HepG2 (cell line): ENCODE measurements at regions not wholly inside any gene's neighbourhood (a gene's known extent, or its start where the extent isn't known, plus 50 kb on each side); places are given as distances from the start of the nearest gene placed in this dataset.

Experiments
- ATAC-seq: fragments of 200-7000 bp; cut with Tn5 transposase; 3 replicates; pipeline ENCODE4 v1.9.1; 2020; ENCODE audit warnings: mild to moderate bottlenecking, moderate library complexity
- BruUV-seq: library from RNA; stranded (reverse); fragments of 400-500 nt; replicated peaks from 2 replicates; lab custom pipeline; 2021; lab: Mats Ljungman, UMichigan
- CTCF ChIA-PET: fragments of 300-600 bp; formaldehyde crosslinking; extraction: SDS; loops from one replicate; lab custom pipeline; 2021; ENCODE audit warnings: low total read pairs, inconsistent platforms, low intra/inter-chr PET ratio; lab: Yijun Ruan, JAX
- POLR2A ChIA-PET: fragments of 350-600 bp; sonication (Branson Sonifier 250); formaldehyde crosslinking; loops from one replicate; lab custom pipeline; 2020; ENCODE audit warnings: antibody characterized with exemption, inconsistent platforms; lab: Yijun Ruan, JAX
- DNase-seq: peaks from one replicate; pipeline ENCODE4 v3.0.0-alpha.2; 2015; ENCODE audit warnings: low spot score
- FAIRE-seq: peaks from 3 replicates; lab custom pipeline; 2011; peaks lifted over from hg19 to GRCh38; lab: Jason Lieb, UNC
- H2AFZ ChIP-seq: one replicate; pipeline ENCODE4 v1.6.1; 2011; ENCODE audit warnings: low read length, inconsistent platforms
- H3K27ac ChIP-seq: fragments of 300-600 bp; 3 replicates; pipeline ENCODE4 v1.8.0; 2011; ENCODE audit warnings: mixed run types, mild to moderate bottlenecking, mixed read lengths, low read length, inconsistent platforms; ENCODE audit not compliant: insufficient read depth; ENCODE audit errors: extremely low read length
- H3K27me3 ChIP-seq, 2 experiments: fragments of 200-600 bp in 1 of 2; 2 replicates in 1 of 2; 3 replicates in 1 of 2; pipeline versions ENCODE4 v1.6.0 to v1.8.0; 2011; ENCODE audit warnings: low read length in 2 of 2, mild to moderate bottlenecking in 2 of 2, moderate library complexity in 2 of 2, inconsistent platforms in 1 of 2; ENCODE audit not compliant: insufficient read depth in 2 of 2, control insufficient read depth in 1 of 2
- H3K36me3 ChIP-seq, 2 experiments: fragments of 200-600 bp in 1 of 2; replicated peaks in 1 of 2; 2 replicates in 1 of 2; 3 replicates in 1 of 2; pipeline versions ENCODE4 v1.5.1 to v1.8.0; 2011; ENCODE audit warnings: low read length in 2 of 2, inconsistent platforms in 1 of 2; ENCODE audit not compliant: insufficient read depth in 2 of 2, control insufficient read depth in 1 of 2
- H3K4me1 ChIP-seq: 2 replicates; pipeline ENCODE4 v1.5.1; 2012; ENCODE audit warnings: low read length, inconsistent platforms; ENCODE audit not compliant: insufficient read depth
- H3K4me2 ChIP-seq: 2 replicates; pipeline ENCODE4 v1.6.0; 2011; ENCODE audit warnings: low read depth, low read length, inconsistent platforms
- H3K4me3 ChIP-seq, 3 experiments: fragments of 200-600 bp in 1 of 3; sonication (generic), shearing (Covaris generic) in 1 of 3; replicated peaks in 1 of 3; 2 replicates each; pipeline ENCODE4 v1.5.1; 2011 to 2016; ENCODE audit warnings: low read length in 3 of 3, inconsistent platforms in 2 of 3, low read depth in 2 of 3, mild to moderate bottlenecking in 2 of 3, control low read depth in 1 of 3, mixed read lengths in 1 of 3; ENCODE audit not compliant: insufficient read depth in 1 of 3
- H3K79me2 ChIP-seq: one replicate; pipeline ENCODE4 v1.6.1; 2011; ENCODE audit warnings: low read length, inconsistent platforms; ENCODE audit not compliant: insufficient read depth
- H3K9ac ChIP-seq: 2 replicates; pipeline ENCODE4 v1.6.0; 2011; ENCODE audit warnings: mild to moderate bottlenecking, low read depth, low read length, inconsistent platforms; ENCODE audit not compliant: insufficient read depth
- H3K9me3 ChIP-seq: 2 replicates; pipeline ENCODE4 v1.5.1; 2012; ENCODE audit warnings: mild to moderate bottlenecking, low read length
- H4K20me1 ChIP-seq: 2 replicates; pipeline ENCODE4 v1.6.0; 2011; ENCODE audit warnings: inconsistent platforms, mild to moderate bottlenecking, low read length, moderate library complexity; ENCODE audit not compliant: insufficient read depth
- ARNT2 ChIP-seq: sonication (generic); formaldehyde crosslinking; IDR thresholded peaks from 2 replicates; pipeline ENCODE4 v1.8.0; 2022; ENCODE audit warnings: mild to moderate bottlenecking, low read depth, missing genetic modification reagents, moderate library complexity
- KDM5A ChIP-seq: fragments of 200-600 bp; sonication (generic); IDR thresholded peaks from 2 replicates; pipeline ENCODE4 v1.7.0; 2018; ENCODE audit warnings: antibody characterized with exemption, mild to moderate bottlenecking, low read length, borderline replicate concordance
- KLF16 ChIP-seq, 2 experiments: sonication (generic) in 1 of 2; formaldehyde crosslinking in 1 of 2; IDR thresholded peaks; 2 replicates each; pipeline versions ENCODE4 v1.6.1 to v1.8.0; 2016 to 2023; ENCODE audit warnings: missing genetic modification reagents in 2 of 2, missing compliant biosample characterization in 1 of 2
- RFXAP ChIP-seq: sonication (generic); formaldehyde crosslinking; IDR thresholded peaks from 2 replicates; pipeline ENCODE4 v1.4.0; 2020; ENCODE audit warnings: missing genetic modification reagents, borderline replicate concordance
- SAP130 ChIP-seq: IDR thresholded peaks from 2 replicates; pipeline ENCODE4 v1.6.1; 2016; ENCODE audit warnings: low read depth
- SP2 ChIP-seq: sonication (generic); formaldehyde crosslinking; IDR thresholded peaks from 2 replicates; pipeline ENCODE4 v1.5.1; 2020; ENCODE audit warnings: mild to moderate bottlenecking, missing genetic modification reagents
- U2AF2 ChIP-seq: fragments of 200-400 bp; formaldehyde crosslinking; IDR thresholded peaks from 2 replicates; pipeline ENCODE4 v1.6.1; 2017; ENCODE audit warnings: low read depth, mild to moderate bottlenecking, low read length
- ZNF235 ChIP-seq: sonication (generic); formaldehyde crosslinking; IDR thresholded peaks from 2 replicates; pipeline ENCODE4 v1.8.1; 2023; ENCODE audit warnings: mild to moderate bottlenecking, missing genetic modification reagents, borderline replicate concordance
- ZNF264 ChIP-seq: sonication (generic); formaldehyde crosslinking; IDR thresholded peaks from 2 replicates; pipeline ENCODE4 v1.4.0; 2020; ENCODE audit warnings: missing genetic modification reagents
- ZNF431 ChIP-seq: sonication (generic); formaldehyde crosslinking; IDR thresholded peaks from 2 replicates; pipeline ENCODE4 v1.9.0; 2022; ENCODE audit warnings: missing genetic modification reagents, low read depth, mild to moderate bottlenecking, borderline replicate concordance
- ZNF891 ChIP-seq: sonication (generic); formaldehyde crosslinking; IDR thresholded peaks from 2 replicates; pipeline ENCODE4 v1.5.0; 2020; ENCODE audit warnings: mild to moderate bottlenecking, missing genetic modification reagents
- WGBS: methylation state at CpG from one replicate; pipeline ENCODE4 v1.1.6; 2017; ENCODE audit warnings: low lambda C conversion rate; 5-methylcytosine and 5-hydroxymethylcytosine counted together
- in situ Hi-C: cut with HindIII; loops from 2 replicates; pipeline ENCODE4 v1.10.0; 2017; ENCODE audit warnings: low pct_unique_long_range_greater_than_20kb; ENCODE audit not compliant: extremely low pct_ligation_motif_present
- intact Hi-C: fragments of 100-400 bp; cut with micrococcal nuclease; formaldehyde crosslinking; loops from one replicate; pipeline ENCODE4 v1.10.0; 2022; ENCODE audit not compliant: unreplicated experiment
- TF ChIP-seq, protein P1 (sequence below): IDR thresholded peaks from 2 replicates; pipeline ENCODE4 v1.6.1; 2016; ENCODE audit warnings: mild to moderate bottlenecking, missing biosample characterization, missing genetic modification reagents
- TF ChIP-seq, protein P2 (sequence below): IDR thresholded peaks from 2 replicates; pipeline ENCODE4 v1.6.1; 2016; ENCODE audit warnings: low read depth, borderline replicate concordance
- TF ChIP-seq, protein P3 (sequence below): sonication (generic); formaldehyde crosslinking; IDR thresholded peaks from 2 replicates; pipeline ENCODE4 v1.4.0; 2020; ENCODE audit warnings: mild to moderate bottlenecking, missing genetic modification reagents
- TF ChIP-seq, protein P4 (sequence below): sonication (generic); formaldehyde crosslinking; IDR thresholded peaks from 2 replicates; pipeline ENCODE4 v1.5.0; 2020; ENCODE audit warnings: mild to moderate bottlenecking, missing genetic modification reagents

DNA sequence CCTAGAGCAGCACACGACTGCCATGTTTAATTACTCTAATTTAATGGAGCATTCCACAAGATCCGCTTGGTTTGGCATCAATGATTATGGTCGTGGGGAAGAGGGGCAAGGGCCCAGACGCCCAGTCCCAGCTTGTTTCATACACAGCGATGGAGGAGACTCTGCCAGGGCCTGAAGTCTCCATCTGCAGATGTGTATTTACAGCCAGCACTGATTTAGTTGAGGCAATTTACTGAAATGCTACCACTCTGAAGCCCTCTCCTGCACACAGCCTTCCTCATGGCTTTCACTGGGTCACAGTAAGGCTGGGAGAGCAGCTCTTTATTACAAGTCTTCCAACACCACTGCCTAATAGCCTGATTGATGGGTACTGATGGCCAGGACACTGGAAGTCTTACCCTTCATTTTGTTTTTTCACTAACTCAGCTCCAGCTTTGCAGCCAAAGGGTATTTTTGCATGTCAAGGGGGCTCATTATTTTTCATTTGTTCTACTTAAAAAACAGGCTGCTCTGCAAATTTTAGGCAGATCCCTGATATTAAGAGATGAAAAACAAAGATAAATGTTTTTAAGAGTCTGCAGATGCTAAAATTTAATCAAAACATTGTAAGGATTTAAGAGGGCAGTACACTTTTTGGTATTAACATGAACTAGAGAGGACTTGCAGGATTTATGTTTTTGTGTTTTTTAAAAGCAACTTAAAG is 236.3 kb downstream of the SIPA1L2 start (continued):
- TF ChIP-seq, protein P1, sequence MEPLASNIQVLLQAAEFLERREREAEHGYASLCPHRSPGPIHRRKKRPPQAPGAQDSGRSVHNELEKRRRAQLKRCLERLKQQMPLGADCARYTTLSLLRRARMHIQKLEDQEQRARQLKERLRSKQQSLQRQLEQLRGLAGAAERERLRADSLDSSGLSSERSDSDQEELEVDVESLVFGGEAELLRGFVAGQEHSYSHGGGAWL (CRISPR knock-in tag), result no peak
- TF ChIP-seq, protein P2, sequence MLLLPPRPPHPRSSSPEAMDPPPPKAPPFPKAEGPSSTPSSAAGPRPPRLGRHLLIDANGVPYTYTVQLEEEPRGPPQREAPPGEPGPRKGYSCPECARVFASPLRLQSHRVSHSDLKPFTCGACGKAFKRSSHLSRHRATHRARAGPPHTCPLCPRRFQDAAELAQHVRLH (CRISPR knock-in tag), result no peak
- no peak for TF ChIP-seq SP2 (CRISPR knock-in tag)
- TF ChIP-seq KLF16 (CRISPR knock-in tag; IDR thresholded peaks at IDR 0.05), result no peak

DNA sequence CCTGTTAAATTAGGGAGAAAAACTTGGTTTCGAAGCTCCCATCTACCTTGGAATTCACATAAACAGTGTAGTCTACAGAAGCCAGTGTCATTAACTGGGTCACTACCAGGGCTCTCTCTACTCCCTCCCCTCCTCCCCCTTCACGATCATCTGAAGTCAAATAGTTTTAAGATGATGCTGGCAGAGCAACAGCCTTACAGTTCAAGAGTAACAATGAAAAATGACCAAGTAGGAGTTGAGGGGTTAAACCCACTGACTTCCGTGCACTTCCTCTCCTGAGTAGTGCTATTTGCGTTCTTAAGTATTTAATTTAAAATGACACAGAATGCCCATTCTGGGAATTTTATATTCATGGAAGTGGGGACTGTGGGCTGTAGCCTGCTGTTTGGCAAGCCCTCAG is 236.9 kb downstream of the SIPA1L2 start:
- Histone ChIP-seq H3K79me2 (no peaks in the 10 kb centered on the region), H3K4me3 (no peak overlapping the region), H3K27ac (no peak overlapping the region), H4K20me1 (no peaks in the 10 kb centered on the region), H3K4me2 (no peak overlapping the region), H3K9ac (no peak overlapping the region), H3K27me3 (peaks cover 1 to 2% of the 10 kb centered on the region in 2 experiments; a peak in 2 of 5 replicates), H3K4me1 (no peaks in the 10 kb centered on the region), H3K9me3 (no peaks in the 10 kb centered on the region), H3K36me3 (no peaks in the 10 kb centered on the region), H2AFZ (no peak overlapping the region)
- 17% methylated on average over 4 of the region's 4 CpGs for WGBS
- DNase-seq (no peak), FAIRE-seq (no peak), ATAC-seq (no peak)
- ChIA-PET CTCF (no interaction called here), POLR2A (no interaction called here)
- TF ChIP-seq, protein P3, sequence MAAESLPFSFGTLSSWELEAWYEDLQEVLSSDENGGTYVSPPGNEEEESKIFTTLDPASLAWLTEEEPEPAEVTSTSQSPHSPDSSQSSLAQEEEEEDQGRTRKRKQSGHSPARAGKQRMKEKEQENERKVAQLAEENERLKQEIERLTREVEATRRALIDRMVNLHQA, result no peak
- TF ChIP-seq ZNF891 (CRISPR knock-in tag) (no peak), KDM5A (no peak), RFXAP (CRISPR knock-in tag) (no peak), SAP130 (CRISPR knock-in tag) (no peak), ARNT2 (no peak), ZNF235 (no peak), ZNF264 (CRISPR knock-in tag) (no peak), U2AF2 (no peak), ZNF431 (no peak)
- TF ChIP-seq, protein P4, sequence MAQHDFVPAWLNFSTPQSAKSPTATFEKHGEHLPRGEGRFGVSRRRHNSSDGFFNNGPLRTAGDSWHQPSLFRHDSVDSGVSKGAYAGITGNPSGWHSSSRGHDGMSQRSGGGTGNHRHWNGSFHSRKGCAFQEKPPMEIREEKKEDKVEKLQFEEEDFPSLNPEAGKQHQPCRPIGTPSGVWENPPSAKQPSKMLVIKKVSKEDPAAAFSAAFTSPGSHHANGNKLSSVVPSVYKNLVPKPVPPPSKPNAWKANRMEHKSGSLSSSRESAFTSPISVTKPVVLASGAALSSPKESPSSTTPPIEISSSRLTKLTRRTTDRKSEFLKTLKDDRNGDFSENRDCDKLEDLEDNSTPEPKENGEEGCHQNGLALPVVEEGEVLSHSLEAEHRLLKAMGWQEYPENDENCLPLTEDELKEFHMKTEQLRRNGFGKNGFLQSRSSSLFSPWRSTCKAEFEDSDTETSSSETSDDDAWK, result no peak
- no TSS peak for BruUV-seq
- intact Hi-C loops, result no loop called here
- in situ Hi-C loops, result no loop called here
